ENCODE measurements at regions not wholly inside any gene's neighbourhood (a gene's known extent, or its start where the extent isn't known, plus 50 kb on each side); places are given as distances from the start of the nearest gene placed in this dataset.

- no peaks in the 10 kb centered on the region for H3K79me2 ChIP-seq (ENCODE audit: insufficient read depth, low read length)
- no peak overlapping the region for H3K27ac ChIP-seq (ENCODE audit: low read depth, low read length)
- no peak overlapping the region for H3K4me2 ChIP-seq (ENCODE audit: low read depth, low read length, poor library complexity, severe bottlenecking)
- no peaks in the 10 kb centered on the region for H3K27me3 ChIP-seq (ENCODE audit: low read length)
- TF ChIP-seq EZH2phosphoT487 (conservative IDR thresholded peaks at IDR 0.05; ENCODE audit: low read length) = no peak
- TF ChIP-seq, protein P1, sequence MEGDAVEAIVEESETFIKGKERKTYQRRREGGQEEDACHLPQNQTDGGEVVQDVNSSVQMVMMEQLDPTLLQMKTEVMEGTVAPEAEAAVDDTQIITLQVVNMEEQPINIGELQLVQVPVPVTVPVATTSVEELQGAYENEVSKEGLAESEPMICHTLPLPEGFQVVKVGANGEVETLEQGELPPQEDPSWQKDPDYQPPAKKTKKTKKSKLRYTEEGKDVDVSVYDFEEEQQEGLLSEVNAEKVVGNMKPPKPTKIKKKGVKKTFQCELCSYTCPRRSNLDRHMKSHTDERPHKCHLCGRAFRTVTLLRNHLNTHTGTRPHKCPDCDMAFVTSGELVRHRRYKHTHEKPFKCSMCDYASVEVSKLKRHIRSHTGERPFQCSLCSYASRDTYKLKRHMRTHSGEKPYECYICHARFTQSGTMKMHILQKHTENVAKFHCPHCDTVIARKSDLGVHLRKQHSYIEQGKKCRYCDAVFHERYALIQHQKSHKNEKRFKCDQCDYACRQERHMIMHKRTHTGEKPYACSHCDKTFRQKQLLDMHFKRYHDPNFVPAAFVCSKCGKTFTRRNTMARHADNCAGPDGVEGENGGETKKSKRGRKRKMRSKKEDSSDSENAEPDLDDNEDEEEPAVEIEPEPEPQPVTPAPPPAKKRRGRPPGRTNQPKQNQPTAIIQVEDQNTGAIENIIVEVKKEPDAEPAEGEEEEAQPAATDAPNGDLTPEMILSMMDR (IDR thresholded peaks at IDR 0.05; ENCODE audit: insufficient read depth, low read length, poor library complexity, severe bottlenecking) = no peak
- H3K9ac ChIP-seq (ENCODE audit: low read length) = no peak overlapping the region
- H3F3A ChIP-seq (ENCODE audit: insufficient read depth) = no peaks in the 10 kb centered on the region
- no peaks in the 10 kb centered on the region for H3K9me3 ChIP-seq (ENCODE audit: insufficient read depth, low read length)
- no peak overlapping the region for H2AFZ ChIP-seq (ENCODE audit: low read depth, low read length, severe bottlenecking)
- H3K4me3 ChIP-seq (ENCODE audit: insufficient read depth, low read length, poor library complexity, severe bottlenecking) = no peak overlapping the region
- no peaks in the 10 kb centered on the region for H4K20me1 ChIP-seq (ENCODE audit: low read depth, low read length)
- H3K9me2 ChIP-seq (replicated peaks; ENCODE audit: insufficient read depth, low read length) = no peaks in the 10 kb centered on the region; the same call in 1 of the 2 replicates
- no peaks in the 10 kb centered on the region for H3K36me3 ChIP-seq (ENCODE audit: low read length)
These were observed 68.9 kb downstream of the RDH14 start for GRCh38 chr2:18491577-18491976.

DNA sequence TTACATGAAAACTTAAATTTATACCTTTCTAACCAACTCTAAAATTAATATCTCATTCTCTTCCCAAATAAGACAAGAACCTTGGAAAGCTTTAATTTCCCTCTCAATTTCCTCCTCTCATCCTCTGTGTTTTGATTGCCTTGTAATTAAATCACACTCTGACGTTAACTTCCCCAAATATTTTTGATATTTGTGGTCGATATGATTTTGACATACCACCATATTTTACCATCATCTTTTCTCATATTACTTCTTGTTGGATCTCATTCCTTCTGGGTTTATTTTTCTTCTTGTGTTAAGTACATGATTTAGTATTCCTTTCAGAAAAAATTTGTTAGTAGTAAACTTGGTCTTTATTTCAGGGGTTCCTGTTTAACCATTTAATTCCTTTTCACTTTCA, 69.6 kb downstream of the RDH14 start:
- H3K36me3 ChIP-seq (ENCODE audit: low read length) = no peaks in the 10 kb centered on the region
- H3K9me2 ChIP-seq (replicated peaks; ENCODE audit: insufficient read depth, low read length) = no peaks in the 10 kb centered on the region; the same call in 1 of the 2 replicates
- H3K4me2 ChIP-seq (ENCODE audit: low read depth, low read length, poor library complexity, severe bottlenecking) = no peak overlapping the region
- H3K27ac ChIP-seq (ENCODE audit: low read depth, low read length) = no peak overlapping the region
- no peaks in the 10 kb centered on the region for H4K20me1 ChIP-seq (ENCODE audit: low read depth, low read length)
- H2AFZ ChIP-seq (ENCODE audit: low read depth, low read length, severe bottlenecking) = no peak overlapping the region
- H3K27me3 ChIP-seq (ENCODE audit: low read length) = no peaks in the 10 kb centered on the region
- TF ChIP-seq, protein P1 (IDR thresholded peaks at IDR 0.05; ENCODE audit: insufficient read depth, low read length, poor library complexity, severe bottlenecking) = no peak
- no peak for TF ChIP-seq EZH2phosphoT487 (conservative IDR thresholded peaks at IDR 0.05; ENCODE audit: low read length)
- no peaks in the 10 kb centered on the region for H3K79me2 ChIP-seq (ENCODE audit: insufficient read depth, low read length)
- H3K9me3 ChIP-seq (ENCODE audit: insufficient read depth, low read length) = no peaks in the 10 kb centered on the region
- H3F3A ChIP-seq (ENCODE audit: insufficient read depth) = no peaks in the 10 kb centered on the region
- H3K9ac ChIP-seq (ENCODE audit: low read length) = no peak overlapping the region
- no peak overlapping the region for H3K4me3 ChIP-seq (ENCODE audit: insufficient read depth, low read length, poor library complexity, severe bottlenecking)

- no peaks in the 10 kb centered on the region for H3K9me2 ChIP-seq (replicated peaks; ENCODE audit: insufficient read depth, low read length)
- no peak overlapping the region for H3K9ac ChIP-seq (ENCODE audit: low read length)
- H3K27me3 ChIP-seq (ENCODE audit: low read length) = no peaks in the 10 kb centered on the region
- no peak overlapping the region for H2AFZ ChIP-seq (ENCODE audit: low read depth, low read length, severe bottlenecking)
- H3K4me2 ChIP-seq (ENCODE audit: low read depth, low read length, poor library complexity, severe bottlenecking) = no peak overlapping the region
- H4K20me1 ChIP-seq (ENCODE audit: low read depth, low read length) = no peaks in the 10 kb centered on the region
- H3K79me2 ChIP-seq (ENCODE audit: insufficient read depth, low read length) = no peaks in the 10 kb centered on the region
- H3K36me3 ChIP-seq (ENCODE audit: low read length) = no peaks in the 10 kb centered on the region
- H3K9me3 ChIP-seq (ENCODE audit: insufficient read depth, low read length) = no peaks in the 10 kb centered on the region
- TF ChIP-seq, protein P1 (IDR thresholded peaks at IDR 0.05; ENCODE audit: insufficient read depth, low read length, poor library complexity, severe bottlenecking) = no peak
- no peak for TF ChIP-seq EZH2phosphoT487 (conservative IDR thresholded peaks at IDR 0.05; ENCODE audit: low read length)
- no peak overlapping the region for H3K4me3 ChIP-seq (ENCODE audit: insufficient read depth, low read length, poor library complexity, severe bottlenecking)
- H3K27ac ChIP-seq (ENCODE audit: low read depth, low read length) = no peak overlapping the region
- no peaks in the 10 kb centered on the region for H3F3A ChIP-seq (ENCODE audit: insufficient read depth)
These were observed 73.1 kb downstream of the RDH14 start for GRCh38 chr2:18487106-18487913.
